ENCODE measurements at regions not wholly inside any gene's neighbourhood (a gene's known extent, or its start where the extent isn't known, plus 50 kb on each side); places are given as distances from the start of the nearest gene placed in this dataset.

DNA sequence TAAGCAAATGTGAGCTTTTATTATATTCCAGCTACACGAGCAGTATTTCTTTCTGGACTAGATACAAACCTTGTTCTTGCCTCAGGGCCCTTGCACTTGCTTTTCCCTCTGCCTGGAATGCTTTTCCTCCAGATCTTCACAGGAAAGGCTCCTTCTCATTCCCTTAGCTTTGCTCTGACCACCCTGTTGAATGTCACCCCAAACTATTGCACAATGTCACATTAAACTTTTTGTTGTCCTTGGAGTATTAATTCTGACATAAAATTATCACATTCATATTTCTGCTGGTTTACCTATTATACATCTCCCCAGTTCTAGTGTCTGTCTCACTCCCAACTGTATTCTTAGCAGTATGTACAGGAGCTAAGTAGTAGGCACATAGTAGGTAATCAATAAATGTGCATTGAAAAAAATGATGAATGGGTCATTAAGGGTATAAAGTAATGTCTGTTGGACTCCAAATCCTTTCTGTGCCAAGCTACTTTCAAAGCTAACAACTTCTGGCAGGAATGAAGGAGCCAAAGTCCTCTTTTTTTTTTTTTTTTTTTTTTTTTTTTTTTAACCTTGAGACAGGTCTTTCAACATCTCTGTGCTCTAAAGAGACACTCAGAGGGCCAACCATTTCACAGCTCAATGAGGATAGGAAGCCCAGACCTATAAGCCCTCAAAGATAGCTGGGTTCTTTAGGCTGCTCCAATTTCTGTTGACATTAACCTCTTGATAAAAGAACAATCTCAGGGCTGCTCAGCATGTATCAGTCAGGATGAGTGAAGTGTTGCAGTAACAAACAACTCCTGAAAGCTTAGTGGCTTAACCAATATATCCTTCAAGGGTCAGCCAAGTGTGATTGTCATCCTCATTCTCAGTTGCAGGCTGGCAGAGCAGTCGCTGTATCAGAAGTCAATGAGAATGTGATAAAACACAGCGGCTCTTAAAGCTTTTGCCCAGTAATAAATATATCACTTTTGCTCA is 424.4 kb upstream of the TBX3 start:
- 86 to 92% methylated on average over 3 of the region's 3 CpGs for WGBS, 2 donors

DNA sequence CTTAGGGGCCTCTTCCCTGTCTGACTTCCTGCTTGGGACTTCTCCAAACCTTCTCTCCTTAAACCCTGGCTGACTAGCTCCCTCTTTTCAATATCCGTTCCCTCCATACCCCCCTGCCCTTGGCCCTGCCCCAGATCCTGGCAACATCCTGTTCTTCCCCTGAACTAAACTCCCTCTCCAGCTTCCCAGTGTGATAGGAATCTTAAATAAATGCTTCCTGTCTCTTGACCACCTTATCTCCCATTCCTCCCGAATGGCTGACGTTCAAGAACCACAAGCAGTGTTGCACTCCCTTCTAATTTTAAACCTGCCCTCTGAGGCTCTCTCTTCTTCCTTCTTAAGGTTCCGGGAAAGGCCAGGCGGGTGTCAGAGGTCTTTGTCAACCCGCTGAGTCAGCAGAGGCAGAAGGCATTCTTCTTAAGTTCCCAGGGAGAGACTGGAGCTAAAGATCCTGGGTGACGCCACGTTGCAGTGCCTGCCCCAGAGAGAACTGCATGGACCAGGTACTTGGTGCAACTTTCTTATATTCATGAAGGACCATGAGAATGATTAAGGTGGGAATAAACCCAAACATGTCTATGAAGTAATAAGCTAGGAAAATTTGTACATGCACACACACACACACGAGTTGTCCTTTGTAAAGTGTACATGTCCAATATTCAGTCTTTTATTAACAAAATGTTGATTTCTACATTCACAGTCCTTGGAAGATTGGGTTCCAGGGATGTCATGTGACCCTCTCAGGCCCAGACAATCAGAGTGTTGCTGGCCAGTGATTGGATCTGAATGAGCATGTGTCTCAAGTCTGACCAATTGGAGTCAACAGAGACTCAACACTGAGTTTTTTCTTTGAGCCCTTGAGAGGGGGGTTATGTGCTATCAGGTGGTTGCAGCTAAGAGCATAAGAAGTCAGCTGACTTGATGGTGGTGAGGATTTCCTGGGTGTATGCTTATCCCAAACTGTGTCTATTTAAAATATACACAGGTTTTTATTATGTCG is 420.2 kb upstream of the TBX3 start:
- Histone ChIP-seq H3K9ac (ENCODE audit: insufficient read depth in 1 of 2, low read length in 2 of 2) (no peak overlapping the region), H3K27ac (ENCODE audit: low read depth in 1 of 2, low read length in 1 of 2) (no peak overlapping the region), H3K4me3 (no peak overlapping the region), H3K27me3 (ENCODE audit: control insufficient read depth in 3 of 3, insufficient read depth in 3 of 3, low read length in 2 of 3) (no peaks in the 10 kb centered on the region), H3K36me3 (ENCODE audit: control insufficient read depth in 4 of 4, insufficient read depth in 4 of 4, low read length in 4 of 4) (no peaks in the 10 kb centered on the region), H3K4me1 (ENCODE audit: control insufficient read depth in 5 of 5, insufficient read depth in 5 of 5, low read length in 5 of 5) (peaks cover 0 to 9% (median 6%) of the 10 kb centered on the region in 5 donors), H3K9me3 (ENCODE audit: control insufficient read depth in 4 of 4, insufficient read depth in 3 of 4, low read length in 3 of 4) (peaks cover 0 to 2% (median 0%) of the 10 kb centered on the region in 4 donors)
- TF ChIP-seq, protein P1, sequence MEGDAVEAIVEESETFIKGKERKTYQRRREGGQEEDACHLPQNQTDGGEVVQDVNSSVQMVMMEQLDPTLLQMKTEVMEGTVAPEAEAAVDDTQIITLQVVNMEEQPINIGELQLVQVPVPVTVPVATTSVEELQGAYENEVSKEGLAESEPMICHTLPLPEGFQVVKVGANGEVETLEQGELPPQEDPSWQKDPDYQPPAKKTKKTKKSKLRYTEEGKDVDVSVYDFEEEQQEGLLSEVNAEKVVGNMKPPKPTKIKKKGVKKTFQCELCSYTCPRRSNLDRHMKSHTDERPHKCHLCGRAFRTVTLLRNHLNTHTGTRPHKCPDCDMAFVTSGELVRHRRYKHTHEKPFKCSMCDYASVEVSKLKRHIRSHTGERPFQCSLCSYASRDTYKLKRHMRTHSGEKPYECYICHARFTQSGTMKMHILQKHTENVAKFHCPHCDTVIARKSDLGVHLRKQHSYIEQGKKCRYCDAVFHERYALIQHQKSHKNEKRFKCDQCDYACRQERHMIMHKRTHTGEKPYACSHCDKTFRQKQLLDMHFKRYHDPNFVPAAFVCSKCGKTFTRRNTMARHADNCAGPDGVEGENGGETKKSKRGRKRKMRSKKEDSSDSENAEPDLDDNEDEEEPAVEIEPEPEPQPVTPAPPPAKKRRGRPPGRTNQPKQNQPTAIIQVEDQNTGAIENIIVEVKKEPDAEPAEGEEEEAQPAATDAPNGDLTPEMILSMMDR (IDR thresholded peaks at IDR 0.05; ENCODE audit: control extremely low read depth, extremely low read depth), result no peak
- WGBS, 2 donors, result 29 to 35% methylated on average over 10 of the region's 10 CpGs
- no peak for ATAC-seq (ENCODE audit: insufficient read depth, low FRiP score)
- DNase-seq, result peak; percentile 27 to 68 (median 38)

More for the DNA sequence above, 424.4 kb upstream of the TBX3 start:
- Histone ChIP-seq H3K36me3 (ENCODE audit: control insufficient read depth in 4 of 4, insufficient read depth in 4 of 4, low read length in 4 of 4) (no peaks in the 10 kb centered on the region), H3K4me3 (no peak overlapping the region), H3K27ac (ENCODE audit: low read depth in 1 of 2, low read length in 1 of 2) (no peak overlapping the region), H3K4me1 (ENCODE audit: control insufficient read depth in 5 of 5, insufficient read depth in 5 of 5, low read length in 5 of 5) (peaks cover 0 to 13% (median 6%) of the 10 kb centered on the region in 5 donors), H3K27me3 (ENCODE audit: control insufficient read depth in 3 of 3, insufficient read depth in 3 of 3, low read length in 2 of 3) (no peaks in the 10 kb centered on the region), H3K9ac (ENCODE audit: insufficient read depth in 1 of 2, low read length in 2 of 2) (no peak overlapping the region), H3K9me3 (ENCODE audit: control insufficient read depth in 4 of 4, insufficient read depth in 3 of 4, low read length in 3 of 4) (no peaks in the 10 kb centered on the region)
- DNase-seq (no peak), ATAC-seq (ENCODE audit: insufficient read depth, low FRiP score) (no peak)
- TF ChIP-seq, protein P1 (IDR thresholded peaks at IDR 0.05; ENCODE audit: control extremely low read depth, extremely low read depth), result no peak

DNA sequence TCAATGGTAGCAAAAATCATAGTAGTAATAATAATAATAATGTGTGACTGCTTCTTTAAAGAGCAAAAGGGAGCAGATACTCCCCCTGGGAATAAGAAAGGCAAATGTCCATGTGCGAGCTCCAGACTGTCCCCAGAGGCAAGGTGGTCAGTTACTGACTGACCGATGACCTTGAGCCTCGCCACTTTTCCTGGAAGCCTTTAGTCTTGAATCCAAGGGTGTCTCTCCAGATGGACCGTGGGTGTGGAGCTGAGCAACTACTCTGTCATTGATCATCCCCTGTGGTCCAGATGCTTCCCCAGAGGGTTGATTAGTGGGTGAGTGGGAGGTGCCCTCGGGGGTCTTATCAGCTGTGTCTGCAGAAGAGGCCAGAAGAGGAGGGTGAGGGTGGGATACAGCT is 418.5 kb upstream of the TBX3 start:
- H3K27ac ChIP-seq (ENCODE audit: low read depth in 1 of 2, low read length in 1 of 2), result no peak overlapping the region
- H3K4me3 ChIP-seq, result no peak overlapping the region
- TF ChIP-seq, protein P1 (IDR thresholded peaks at IDR 0.05; ENCODE audit: control extremely low read depth, extremely low read depth), result no peak
- H3K4me1 ChIP-seq (ENCODE audit: control insufficient read depth in 5 of 5, insufficient read depth in 5 of 5, low read length in 5 of 5), result peaks cover 0 to 9% (median 6%) of the 10 kb centered on the region in 5 donors
- no peaks in the 10 kb centered on the region for H3K27me3 ChIP-seq (ENCODE audit: control insufficient read depth in 3 of 3, insufficient read depth in 3 of 3, low read length in 2 of 3)
- DNase-seq, result no peak
- 80 to 84% methylated on average over 5 of the region's 5 CpGs for WGBS, 2 donors
- H3K9me3 ChIP-seq (ENCODE audit: control insufficient read depth in 4 of 4, insufficient read depth in 3 of 4, low read length in 3 of 4), result peaks cover 0 to 2% (median 0%) of the 10 kb centered on the region in 4 donors
- no peak overlapping the region for H3K9ac ChIP-seq (ENCODE audit: insufficient read depth in 1 of 2, low read length in 2 of 2)
- ATAC-seq (ENCODE audit: insufficient read depth, low FRiP score), result no peak
- H3K36me3 ChIP-seq (ENCODE audit: control insufficient read depth in 4 of 4, insufficient read depth in 4 of 4, low read length in 4 of 4), result no peaks in the 10 kb centered on the region
